ENCODE measurements at regions not wholly inside any gene's neighbourhood (a gene's known extent, or its start where the extent isn't known, plus 50 kb on each side); places are given as distances from the start of the nearest gene placed in this dataset.
A peak's percentile ranks its signal among the peaks of the same experiment; 100 is the strongest.

GRCh38 chr22:26732284-26732683 lies 74.9 kb downstream of the MIAT start:
- no peak for DNase-seq (ENCODE audit: low spot score)
- intact Hi-C loops (cut with DNase I): no loop called here

- intact Hi-C loops (cut with DNase I): no loop called here
- DNase-seq (ENCODE audit: low spot score): no peak
Observed at GRCh38 chr22:26734339-26735018, 77.1 kb downstream of the MIAT start.

- intact Hi-C loops (cut with DNase I): no loop called here
- no peak for DNase-seq (ENCODE audit: low spot score)
Observed at GRCh38 chr22:26735019-26735409, 77.6 kb downstream of the MIAT start.

GRCh38 chr22:26737262-26737661 lies 79.9 kb downstream of the MIAT start:
- intact Hi-C loops (cut with DNase I): no loop called here
- DNase-seq (ENCODE audit: low spot score): no peak

- intact Hi-C loops (cut with DNase I): no loop called here
- DNase-seq (ENCODE audit: low spot score): no peak
Observed at GRCh38 chr22:26740253-26740652, 82.9 kb downstream of the MIAT start.

- intact Hi-C loops (cut with DNase I): no loop called here
- no peak for DNase-seq (ENCODE audit: low spot score)
Observed at GRCh38 chr22:26743149-26743548, 85.8 kb downstream of the MIAT start.

- intact Hi-C loops (cut with DNase I): no loop called here
- no peak for DNase-seq (ENCODE audit: low spot score)
Observed at GRCh38 chr22:26744892-26745808, 87.8 kb downstream of the MIAT start.

GRCh38 chr22:26746311-26746710 lies 88.9 kb downstream of the MIAT start:
- intact Hi-C loops (cut with DNase I): no loop called here
- DNase-seq (ENCODE audit: low spot score): no peak

GRCh38 chr22:26748845-26749244 lies 91.5 kb downstream of the MIAT start:
- no peak for DNase-seq (ENCODE audit: low spot score)
- intact Hi-C loops (cut with DNase I): no loop called here

GRCh38 chr22:26751217-26751616 lies 93.8 kb downstream of the MIAT start:
- intact Hi-C loops (cut with DNase I): loop anchor here (10.0 kb wide), 3 partner anchors 654 to 1254 kb away; partner anchors contain the start of gene MN1 (in 1 of the 2)
- DNase-seq (ENCODE audit: low spot score): no peak

- intact Hi-C loops (cut with DNase I): loop anchor here (2.0 to 10.0 kb wide), 4 partner anchors 652 to 1252 kb away; partner anchors contain the start of gene MN1 (in 1 of the 2)
- DNase-seq (ENCODE audit: low spot score): no peak
Observed at GRCh38 chr22:26753125-26753862, 95.9 kb downstream of the MIAT start.

- DNase-seq (ENCODE audit: low spot score): peak; percentile 89
- intact Hi-C loops (cut with DNase I): loop anchor here (10.0 kb wide), 3 partner anchors 648 to 1248 kb away; partner anchors contain the start of gene MN1 (in 1 of the 2)
Observed at GRCh38 chr22:26756675-26757293, 99.4 kb downstream of the MIAT start.

GRCh38 chr22:26757496-26757895 lies 100.1 kb downstream of the MIAT start:
- no peak for DNase-seq (ENCODE audit: low spot score)
- intact Hi-C loops (cut with DNase I): loop anchor here (10.0 kb wide), 3 partner anchors 647 to 1247 kb away; partner anchors contain the start of gene MN1 (in 1 of the 2)

- no peak for DNase-seq (ENCODE audit: low spot score)
- intact Hi-C loops (cut with DNase I): loop anchor here in 1 of 2 donors (10.0 kb wide), 1 partner anchor 642 kb away; no protein-coding TSS in a partner anchor
Observed at GRCh38 chr22:26762503-26763472, 105.4 kb downstream of the MIAT start.

- intact Hi-C loops (cut with DNase I): loop anchor here in 1 of 2 donors (10.0 kb wide), 1 partner anchor 641 kb away; no protein-coding TSS in a partner anchor
- DNase-seq (ENCODE audit: low spot score): no peak
Observed at GRCh38 chr22:26763633-26764361, 106.4 kb downstream of the MIAT start.

- no peak for DNase-seq (ENCODE audit: low spot score)
- intact Hi-C loops (cut with DNase I): loop anchor here in 1 of 2 donors (10.0 kb wide), 1 partner anchor 638 kb away; no protein-coding TSS in a partner anchor
Observed at GRCh38 chr22:26766510-26767350, 109.3 kb downstream of the MIAT start.
